ENCODE measurements at regions not wholly inside any gene's neighbourhood (a gene's known extent, or its start where the extent isn't known, plus 50 kb on each side); places are given as distances from the start of the nearest gene placed in this dataset.

DNA sequence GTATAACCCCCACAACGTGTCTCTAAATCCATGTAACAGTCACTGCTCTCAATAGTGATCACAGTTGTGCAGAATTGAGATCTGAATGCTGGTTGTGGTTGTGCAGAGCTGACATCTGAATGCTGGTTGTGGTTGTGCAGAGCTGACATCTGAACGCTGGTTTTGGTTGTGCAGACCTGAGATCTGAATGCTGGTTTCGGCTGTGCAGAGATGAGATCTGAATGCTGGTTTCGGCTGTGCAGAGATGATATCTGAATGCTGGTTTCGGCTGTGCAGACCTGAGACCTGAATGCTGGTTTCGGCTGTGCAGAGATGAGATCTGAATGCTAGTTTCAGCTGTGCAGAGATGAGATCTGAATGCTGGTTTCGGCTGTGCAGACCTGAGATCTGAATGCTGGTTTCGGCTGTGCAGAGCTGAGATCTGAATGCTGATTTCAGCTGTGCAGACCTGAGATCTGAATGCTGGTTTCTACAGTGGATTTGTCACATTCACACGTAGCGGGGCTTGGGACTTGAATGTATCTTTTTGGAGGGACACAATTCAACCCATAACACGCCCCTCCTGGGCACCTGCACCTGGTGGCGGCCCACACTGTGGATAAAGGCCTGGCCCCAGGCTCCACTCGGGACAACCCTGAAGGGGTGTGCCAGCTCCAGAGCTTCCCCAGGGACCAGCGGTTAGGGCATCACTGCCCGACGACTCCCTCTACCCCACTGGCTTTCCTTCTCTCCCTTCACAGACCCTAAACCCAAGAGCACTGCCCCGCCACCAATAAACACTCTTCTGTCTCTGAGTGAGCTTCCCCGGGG is 51.1 kb upstream of the SLC66A3 start:
- DNase-seq: no peak

DNA sequence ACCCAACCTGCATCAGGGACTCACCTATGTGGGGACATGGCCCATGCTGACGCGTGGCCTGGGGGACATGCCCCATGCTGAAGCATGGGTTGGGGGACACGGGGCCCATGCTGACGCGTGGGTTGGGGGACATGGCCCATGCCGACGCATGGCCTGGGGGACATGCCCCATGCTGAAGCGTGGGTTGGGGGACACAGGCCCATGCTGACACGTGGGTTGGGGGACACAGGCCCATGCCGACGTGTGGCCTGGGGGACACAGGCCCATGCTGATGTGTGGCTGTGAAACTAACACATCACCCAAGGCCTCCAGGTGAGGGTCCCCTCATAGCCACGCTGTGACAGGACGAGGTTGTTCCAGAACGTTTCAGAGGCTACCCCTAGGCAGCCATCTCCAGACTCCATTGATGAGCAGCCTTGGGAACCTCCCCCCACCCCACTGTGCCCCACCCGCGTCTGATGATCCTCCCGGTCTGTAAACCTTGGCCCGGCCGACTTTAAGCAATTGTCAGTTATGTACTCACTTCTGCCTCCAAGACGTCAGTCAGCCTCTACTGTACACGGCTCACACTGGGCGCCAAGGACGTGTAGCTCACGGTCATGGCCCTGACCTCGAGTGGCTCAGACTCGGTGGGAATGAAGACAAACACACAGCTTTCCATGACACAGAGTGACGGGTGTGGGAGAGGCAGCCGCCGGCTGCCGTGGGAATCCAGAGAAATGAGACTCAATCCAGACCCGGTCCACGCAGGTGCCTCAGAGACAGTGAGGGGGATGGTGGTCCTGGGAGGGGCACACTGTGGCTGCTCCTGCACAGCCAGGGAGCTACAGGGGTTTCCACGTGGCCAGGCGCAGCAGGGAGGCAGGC is 50.2 kb upstream of the SLC66A3 start:
- DNase-seq: no peak

Data from COR-L47 (cell line).